Activated B cell treated with CpG ODN at 0.5 μM for 24 hours (primary cell): ENCODE measurements at regions not wholly inside any gene's neighbourhood (a gene's known extent, or its start where the extent isn't known, plus 50 kb on each side); places are given as distances from the start of the nearest gene placed in this dataset.

Experiments
- ATAC-seq: fragments of 200-7000 bp; cut with Tn5 transposase; one replicate; pipeline ENCODE4 v1.10.0; 2021; ENCODE audit warnings: low read depth, mild to moderate bottlenecking, moderate library complexity
- CTCF ChIA-PET: fragments of 350-600 bp; sonication (Branson Sonifier 250); formaldehyde crosslinking; loops from one replicate; lab custom pipeline; 2021; ENCODE audit warnings: antibody characterized with exemption; lab: Charles Lee
- POLR2A ChIA-PET: fragments of 350-600 bp; sonication (Branson Sonifier 250); formaldehyde crosslinking; loops from one replicate; lab custom pipeline; 2021; ENCODE audit warnings: antibody characterized with exemption; lab: Charles Lee
- DNase-seq: peaks from one replicate; pipeline ENCODE4 v3.0.0; 2022
- H3K27ac Mint-ChIP-seq: one replicate; pipeline ENCODE4 v1.8.0; 2020; ENCODE audit warnings: mixed read lengths
- H3K27me3 Mint-ChIP-seq: one replicate; pipeline ENCODE4 v1.8.0; 2021; ENCODE audit warnings: mixed read lengths
- H3K36me3 Mint-ChIP-seq: one replicate; pipeline ENCODE4 v1.8.0; 2021; ENCODE audit warnings: low read depth, mixed read lengths
- H3K4me1 Mint-ChIP-seq: one replicate; pipeline ENCODE4 v1.8.0; 2021; ENCODE audit warnings: mixed read lengths
- H3K4me3 Mint-ChIP-seq: one replicate; pipeline ENCODE4 v1.8.0; 2020; ENCODE audit warnings: mild to moderate bottlenecking, mixed read lengths
- H3K9me3 Mint-ChIP-seq: one replicate; pipeline ENCODE4 v1.8.0; 2020; ENCODE audit warnings: mixed read lengths
- CTCF ChIP-seq: fragments of 200-600 bp; IDR thresholded peaks from one replicate; pipeline ENCODE4 v1.8.0; 2022; ENCODE audit warnings: antibody characterized with exemption, mild to moderate bottlenecking
- intact Hi-C: fragments of 100-400 bp; cut with micrococcal nuclease; formaldehyde crosslinking; loops from one replicate; pipeline ENCODE4 v1.15.1; 2024

DNA sequence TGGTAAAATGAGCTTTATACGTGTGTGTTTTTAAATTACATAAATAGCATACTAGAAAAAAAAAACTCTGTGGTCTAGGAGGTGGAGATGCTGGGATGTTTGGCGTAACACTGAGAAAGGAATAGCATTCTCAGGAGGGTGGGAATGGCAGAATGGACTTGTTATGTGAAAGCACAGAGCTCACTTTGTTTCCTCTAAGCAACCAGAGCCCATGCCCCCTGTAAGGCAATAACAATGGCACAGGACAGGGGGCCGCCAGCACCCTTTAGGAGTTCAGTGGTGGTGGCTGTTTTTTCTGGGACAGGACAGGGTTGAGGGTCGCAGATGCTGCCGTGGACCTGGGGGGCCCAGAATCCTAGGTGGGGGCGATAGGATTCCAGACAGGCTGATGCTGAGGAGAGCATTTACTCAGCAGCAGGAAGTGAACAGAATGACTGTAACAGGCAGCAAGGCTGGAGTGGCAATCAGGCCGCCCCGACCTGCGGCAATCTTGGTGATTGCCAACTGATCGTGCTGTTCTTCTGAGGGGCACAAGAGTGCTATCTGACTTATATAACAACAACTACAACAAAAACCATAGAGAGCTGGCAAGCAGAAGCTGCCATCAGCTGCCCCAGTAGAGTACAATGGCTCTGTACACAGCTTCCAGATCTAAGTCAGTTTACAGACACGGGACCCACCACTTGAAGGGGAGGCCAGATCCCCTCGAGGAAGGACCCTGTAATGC lies 160.4 kb downstream of the UACA start:
- Mint-ChIP-seq H3K27me3 (peaks cover 14% of the 10 kb centered on the region), H3K36me3 (no peaks in the 10 kb centered on the region), H3K4me1 (no peaks in the 10 kb centered on the region), H3K27ac (no peak overlapping the region), H3K9me3 (no peaks in the 10 kb centered on the region), H3K4me3 (no peak overlapping the region)
- ATAC-seq (no peak), DNase-seq (no peak)
- ChIA-PET CTCF (no interaction called here), POLR2A (no interaction called here)
- intact Hi-C loops: no loop called here
- no peak for TF ChIP-seq CTCF

- no peak for TF ChIP-seq CTCF
- H3K27me3 Mint-ChIP-seq: peaks cover 14% of the 10 kb centered on the region
- DNase-seq: no peak
- no peaks in the 10 kb centered on the region for H3K4me1 Mint-ChIP-seq
- ATAC-seq: no peak
- POLR2A ChIA-PET: no interaction called here
- H3K27ac Mint-ChIP-seq: no peak overlapping the region
- H3K9me3 Mint-ChIP-seq: no peaks in the 10 kb centered on the region
- CTCF ChIA-PET: no interaction called here
- intact Hi-C loops: no loop called here
- no peak overlapping the region for H3K4me3 Mint-ChIP-seq
- H3K36me3 Mint-ChIP-seq: no peaks in the 10 kb centered on the region
These were observed 161.1 kb downstream of the UACA start for GRCh38 chr15:70602281-70602680.

GRCh38 chr15:70597945-70598344 lies 165.4 kb downstream of the UACA start:
- TF ChIP-seq CTCF: no peak
- Mint-ChIP-seq H3K4me1 (no peaks in the 10 kb centered on the region), H3K9me3 (peaks cover 13% of the 10 kb centered on the region), H3K36me3 (peaks cover 5% of the 10 kb centered on the region), H3K4me3 (no peak overlapping the region), H3K27me3 (peaks cover 23% of the 10 kb centered on the region), H3K27ac (no peak overlapping the region)
- intact Hi-C loops: no loop called here
- POLR2A ChIA-PET: interaction anchor here (0.6 kb wide), 1 partner anchor 585 kb away, joined by 17 read pairs; no protein-coding TSS in a partner anchor
- ATAC-seq (no peak), DNase-seq (no peak)
- CTCF ChIA-PET: no interaction called here

- POLR2A ChIA-PET: no interaction called here
- Mint-ChIP-seq H3K4me3 (no peak overlapping the region), H3K36me3 (peaks cover 5% of the 10 kb centered on the region), H3K9me3 (peaks cover 16% of the 10 kb centered on the region), H3K4me1 (no peaks in the 10 kb centered on the region), H3K27ac (no peak overlapping the region), H3K27me3 (peaks cover 24% of the 10 kb centered on the region)
- ATAC-seq: no peak
- TF ChIP-seq CTCF: no peak
- DNase-seq: no peak
- intact Hi-C loops: no loop called here
- CTCF ChIA-PET: no interaction called here
These were observed 166.2 kb downstream of the UACA start for GRCh38 chr15:70597056-70597603.

DNA sequence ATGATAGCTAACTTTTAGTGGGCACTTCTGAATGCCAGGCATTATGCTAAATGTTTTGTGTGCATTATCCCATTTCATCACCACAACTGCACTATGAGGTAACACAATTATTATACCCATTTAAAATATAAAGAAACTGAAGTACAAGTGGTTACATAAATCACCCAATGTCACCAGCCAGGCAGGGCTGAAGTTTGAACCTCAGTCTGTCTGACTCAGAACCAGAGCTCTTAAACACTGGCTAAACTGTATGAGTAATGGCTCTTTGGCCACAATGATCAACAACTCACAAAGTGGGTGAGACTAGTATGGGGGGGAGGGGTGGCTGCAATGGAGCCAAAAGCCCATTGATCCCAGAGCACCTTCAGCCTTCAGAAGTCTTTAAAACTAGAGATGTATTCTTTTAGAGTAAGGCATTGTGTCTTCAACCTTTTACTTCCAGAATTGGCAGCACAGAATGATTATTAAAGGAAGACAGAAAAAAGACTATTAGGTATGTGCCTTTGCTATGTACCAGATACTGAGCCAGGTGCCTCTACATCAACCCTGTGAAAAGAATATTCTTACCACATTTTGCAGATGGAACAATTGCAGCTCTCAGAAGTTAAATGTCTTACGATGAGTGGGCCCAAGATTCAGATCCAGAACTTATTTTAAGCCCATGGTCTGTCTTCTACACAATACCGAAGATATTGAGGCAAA lies 166.9 kb downstream of the UACA start:
- no peak for TF ChIP-seq CTCF
- ChIA-PET POLR2A (no interaction called here), CTCF (no interaction called here)
- intact Hi-C loops: no loop called here
- Mint-ChIP-seq H3K27me3 (peaks cover 24% of the 10 kb centered on the region), H3K9me3 (peaks cover 16% of the 10 kb centered on the region), H3K4me1 (no peaks in the 10 kb centered on the region), H3K36me3 (peaks cover 5% of the 10 kb centered on the region), H3K4me3 (no peak overlapping the region), H3K27ac (no peak overlapping the region)
- ATAC-seq (no peak), DNase-seq (no peak)
